Stimulated activated CD4-positive, alpha-beta T cell treated with anti-CD3 and anti-CD28 coated beads, Interleukin-12 subunit alpha, Interleukin-12 subunit beta, amount 100 ng/mL, for 48 hours (primary cell): ENCODE measurements at regions not wholly inside any gene's neighbourhood (a gene's known extent, or its start where the extent isn't known, plus 50 kb on each side); places are given as distances from the start of the nearest gene placed in this dataset.
"Not testable (repeated sequence)": the region's sequence is repeated elsewhere in the genome, so short reads cannot be mapped to it uniquely, and the experiment has no call there.

Source experiments
- DNase-seq, 3 donors: peaks; one replicate each; pipeline ENCODE4 v3.0.0-alpha.2; 2020; ENCODE audit warnings: low read depth in 2 of 3, low spot score in 1 of 3

GRCh38 chr12:24378548-24379407 lies 429.3 kb upstream of the SOX5 start:
- DNase-seq: no peak

- no peak for DNase-seq
Observed at GRCh38 chr12:24374452-24374851, 425.0 kb upstream of the SOX5 start.

DNA sequence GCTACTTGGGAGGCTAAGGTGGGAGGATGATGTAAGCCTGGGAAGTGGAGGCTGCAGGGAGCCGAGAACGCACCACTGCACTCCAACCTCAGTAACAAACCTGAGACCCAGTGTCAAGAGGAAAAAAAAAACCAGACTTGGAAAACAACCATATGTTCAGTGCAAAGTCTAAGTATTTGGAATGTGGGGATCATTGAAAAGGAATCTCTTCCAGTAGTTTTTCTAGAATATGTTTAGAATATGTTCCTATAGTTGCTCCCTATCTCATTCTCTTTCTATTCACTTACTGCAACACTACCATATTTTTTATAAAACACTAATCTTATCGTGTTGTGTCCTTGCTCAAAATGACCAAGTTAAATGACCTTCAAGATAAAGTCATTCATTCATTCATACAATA lies 423.5 kb upstream of the SOX5 start:
- DNase-seq: no peak

DNA sequence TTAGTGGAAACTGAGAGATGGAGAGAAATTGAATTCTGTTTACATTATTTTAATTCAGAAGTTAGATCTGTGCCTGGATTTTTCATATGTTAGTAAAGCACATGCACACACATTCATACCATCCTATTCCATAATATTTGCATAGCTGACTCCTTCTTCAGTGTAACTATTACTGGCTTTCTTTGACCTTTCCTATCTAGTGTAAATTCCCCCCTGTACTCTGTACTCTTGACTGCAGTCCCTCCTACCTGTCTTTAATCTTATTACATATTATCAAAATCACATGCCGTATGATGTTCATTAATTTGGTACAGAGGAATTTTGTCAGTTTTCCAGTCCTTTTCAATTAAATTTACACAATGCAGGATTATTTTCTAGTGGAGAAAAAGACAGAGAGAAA lies 417.0 kb upstream of the SOX5 start:
- DNase-seq: no peak

DNA sequence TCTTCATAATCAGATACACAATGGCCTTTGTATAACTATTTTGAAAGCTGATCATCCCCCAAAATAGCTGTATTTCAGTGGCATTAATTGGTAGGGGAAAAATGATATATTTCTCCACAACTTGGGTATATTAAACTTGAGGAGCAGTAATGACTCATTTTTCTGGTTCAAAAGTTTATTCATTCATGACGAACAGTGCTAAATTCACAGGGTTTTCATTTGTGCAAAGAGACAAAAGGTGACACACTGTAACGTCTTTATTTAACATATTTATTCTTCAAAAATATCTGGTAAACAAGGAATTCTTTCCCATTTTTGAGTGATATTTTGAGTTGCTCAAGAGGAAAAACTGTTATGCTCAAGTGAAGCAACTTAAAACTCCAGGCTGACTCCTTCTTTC lies 415.5 kb upstream of the SOX5 start:
- no peak for DNase-seq

DNA sequence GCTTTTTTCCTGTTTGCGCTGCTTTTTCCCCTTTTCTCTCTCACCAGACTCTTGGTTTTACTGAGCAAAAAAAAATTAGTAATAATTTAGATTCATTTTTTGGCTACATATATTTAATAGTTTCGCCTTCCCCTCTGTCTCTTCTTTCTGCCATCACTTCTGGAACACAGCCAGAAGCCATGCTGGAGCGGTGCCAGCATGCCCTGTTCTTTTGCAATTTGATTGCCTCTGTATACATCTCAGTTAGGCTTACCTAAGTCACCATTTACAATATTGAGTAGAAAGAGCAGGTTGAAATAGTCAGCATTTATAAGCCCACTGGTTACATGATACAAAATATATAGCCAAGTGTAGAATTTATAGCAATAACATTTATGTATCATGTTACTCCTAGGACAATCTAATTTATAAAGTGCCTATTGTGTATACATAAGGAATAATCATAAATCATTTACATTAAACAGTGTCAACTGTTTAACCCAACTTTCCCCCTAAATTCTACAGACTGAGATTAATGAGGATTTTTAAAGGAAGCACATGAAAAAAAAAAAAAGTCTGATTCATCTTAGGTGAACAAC lies 413.8 kb upstream of the SOX5 start:
- DNase-seq: no peak

DNA sequence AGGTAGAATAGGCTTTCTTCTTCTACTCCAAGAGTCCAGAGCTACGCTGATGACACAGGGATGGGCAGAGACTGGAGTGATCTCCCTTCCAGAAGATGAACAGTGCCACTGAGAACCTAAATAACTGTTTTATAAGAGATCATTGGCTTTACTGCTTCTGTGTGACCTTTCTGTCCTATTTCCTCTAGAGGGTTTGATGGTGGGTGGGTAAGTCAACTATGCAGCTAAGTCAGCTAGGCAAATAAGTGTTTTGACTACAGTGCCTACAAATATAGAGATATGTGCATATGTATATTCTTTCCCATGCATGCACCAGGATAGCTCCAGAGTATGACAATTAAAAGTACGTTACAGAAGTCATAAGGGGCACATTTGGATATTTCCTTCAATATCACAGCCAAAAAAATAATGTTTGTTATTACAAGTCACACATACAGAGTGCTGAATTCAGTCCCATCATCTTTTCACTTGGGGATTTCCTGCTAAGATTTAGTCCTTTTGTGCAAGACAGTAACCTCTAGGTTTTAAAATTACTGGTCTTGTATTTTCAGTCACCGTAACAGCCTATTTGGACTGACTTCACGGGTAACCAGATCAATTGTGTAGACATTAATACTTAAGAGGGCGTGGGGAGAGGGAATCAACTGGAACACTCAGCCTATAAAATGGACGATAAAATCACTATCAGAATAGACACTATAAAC lies 412.6 kb upstream of the SOX5 start:
- no peak for DNase-seq

DNA sequence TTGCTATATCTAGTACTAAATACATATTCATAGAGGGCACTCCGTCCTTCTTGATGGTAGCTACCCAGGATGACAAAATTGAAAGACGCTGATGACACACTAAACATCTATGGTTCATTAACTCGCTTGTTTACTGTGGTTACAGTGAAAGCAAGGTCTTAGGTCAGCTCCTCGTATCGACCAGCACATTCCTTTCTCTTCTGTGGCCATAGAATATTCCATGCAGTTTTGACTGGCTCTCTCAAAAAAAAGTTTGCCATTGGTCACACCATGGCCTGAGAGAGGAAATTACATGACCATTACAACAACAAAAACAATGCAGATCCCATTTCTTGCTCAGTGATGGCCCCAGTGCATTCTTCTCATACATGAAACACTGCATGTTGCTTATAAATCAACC lies 411.4 kb upstream of the SOX5 start:
- DNase-seq: no peak

DNA sequence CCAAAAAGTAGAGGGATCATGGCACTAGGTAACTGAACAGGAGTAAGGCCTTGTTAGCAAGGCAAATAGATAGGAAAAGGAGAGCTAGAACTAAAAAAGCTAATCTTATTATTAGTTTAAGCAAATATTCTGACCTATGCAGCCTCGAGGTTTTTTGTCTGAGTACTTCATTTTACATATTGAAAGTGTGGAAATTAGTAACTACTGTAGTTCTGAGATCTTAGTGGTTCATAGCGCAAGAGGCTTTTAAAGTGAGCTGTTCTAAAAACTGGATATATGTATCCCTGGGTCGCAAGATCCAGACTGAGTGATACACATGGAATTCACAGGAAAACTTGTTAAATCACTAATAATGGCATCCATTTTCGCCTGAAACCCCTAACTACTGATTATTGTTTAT lies 411.0 kb upstream of the SOX5 start:
- no peak for DNase-seq

DNA sequence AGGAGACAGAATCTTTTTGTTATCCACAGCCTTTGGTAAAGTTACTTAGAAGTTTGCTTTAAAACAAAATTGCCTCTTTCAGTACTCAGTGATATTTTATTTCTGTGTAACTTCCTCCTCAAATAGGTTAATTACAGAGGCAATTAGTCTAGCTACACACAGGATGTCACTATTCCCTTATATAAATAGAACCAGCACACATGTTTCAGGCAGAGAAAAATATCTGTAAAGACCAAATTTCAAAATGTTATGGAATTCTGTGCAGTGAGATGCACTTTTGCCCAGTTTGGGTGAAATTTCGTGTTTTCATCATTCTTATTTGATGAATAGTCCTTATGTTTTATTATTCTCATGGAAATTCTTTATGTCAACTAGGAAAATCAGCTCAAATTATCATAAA lies 410.6 kb upstream of the SOX5 start:
- no peak for DNase-seq

GRCh38 chr12:24359418-24359817 lies 409.9 kb upstream of the SOX5 start:
- DNase-seq: no peak

DNA sequence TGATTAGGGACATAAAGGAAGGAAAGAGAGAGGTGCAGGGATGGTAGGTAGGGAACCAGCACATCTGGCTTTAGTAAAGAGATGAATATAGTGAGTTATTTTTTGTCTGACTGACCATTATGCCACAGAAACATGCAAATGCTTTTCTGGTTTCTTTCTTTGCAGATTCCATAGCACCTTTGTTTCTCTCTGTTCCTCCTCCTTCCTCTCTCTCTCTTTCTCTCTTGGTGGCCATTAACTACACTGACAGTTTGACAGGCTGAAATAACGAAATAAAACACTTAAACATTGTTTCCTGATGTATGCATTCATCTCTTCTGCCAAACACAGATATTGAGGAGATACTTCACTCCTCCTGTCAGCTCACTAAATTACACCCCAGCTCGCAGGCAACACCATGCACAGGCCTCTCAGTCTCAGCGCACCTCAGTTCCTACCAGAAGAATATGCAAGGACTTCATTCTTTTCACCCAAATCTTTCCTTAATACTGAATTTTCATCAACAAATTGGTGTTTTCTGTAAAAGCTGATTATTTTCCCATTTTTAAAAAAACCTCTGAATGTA lies 406.9 kb upstream of the SOX5 start:
- no peak for DNase-seq

GRCh38 chr12:24352363-24352762 lies 402.9 kb upstream of the SOX5 start:
- DNase-seq: no peak

GRCh38 chr12:24349051-24349799 lies 399.8 kb upstream of the SOX5 start:
- no peak for DNase-seq

- not testable (repeated sequence) for DNase-seq
Observed at GRCh38 chr12:24348180-24348579, 398.7 kb upstream of the SOX5 start.

DNA sequence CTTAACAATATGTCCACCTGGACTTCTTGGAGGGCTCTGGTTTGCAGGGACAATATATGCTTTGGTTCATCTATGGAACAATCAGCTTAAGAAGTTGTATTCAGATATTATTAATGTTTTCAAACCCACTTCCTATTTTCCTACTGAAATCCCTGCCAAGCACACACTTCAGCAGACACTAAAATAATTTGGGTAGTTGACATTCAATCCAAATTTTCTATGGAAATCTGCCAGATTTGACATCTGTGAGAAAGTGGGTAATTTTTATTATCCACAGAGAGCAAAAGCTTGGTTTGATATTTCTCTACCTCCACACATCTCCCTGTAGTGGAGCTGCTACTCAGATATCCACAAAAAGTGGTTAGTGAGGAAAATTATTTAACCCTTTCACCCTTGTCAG lies 378.8 kb upstream of the SOX5 start:
- no peak for DNase-seq

DNA sequence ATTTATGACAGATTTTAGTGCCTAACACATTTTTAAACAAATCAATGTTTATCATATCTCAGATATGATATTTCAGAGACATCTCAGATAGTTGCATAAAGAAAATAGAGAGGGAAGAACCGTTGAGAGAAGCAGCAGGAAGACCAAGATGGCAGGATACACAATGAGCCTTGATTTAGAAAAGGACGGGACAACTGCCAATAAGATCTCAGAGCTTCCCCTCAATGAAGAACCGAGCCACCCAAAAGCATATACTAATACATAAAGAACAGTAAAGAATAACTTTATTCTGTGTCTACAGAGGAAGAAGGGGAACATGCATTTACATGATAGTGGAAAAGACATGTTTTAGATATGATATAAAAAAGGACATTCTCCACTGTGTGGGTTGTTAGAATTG lies 375.9 kb upstream of the SOX5 start:
- DNase-seq: no peak

GRCh38 chr12:24307716-24308335 lies 358.4 kb upstream of the SOX5 start:
- no peak for DNase-seq

DNA sequence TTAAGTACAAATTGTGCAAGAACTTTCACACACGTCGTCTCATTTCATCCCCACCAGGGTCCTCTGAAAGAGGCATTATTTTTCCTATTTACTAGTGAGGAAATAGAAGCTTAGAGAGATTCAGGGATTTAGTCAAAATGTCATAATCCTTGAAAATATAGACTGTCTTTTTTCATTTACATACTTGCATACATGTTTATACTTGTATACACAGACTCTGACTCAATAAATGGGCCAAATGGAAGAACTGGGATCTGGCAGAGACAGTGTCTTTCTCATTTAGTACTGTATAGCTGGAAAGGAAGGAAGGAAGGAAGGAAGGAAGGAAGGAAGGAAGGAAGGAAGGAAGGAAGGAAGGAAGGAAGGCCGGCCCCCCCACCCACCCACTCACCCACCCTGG lies 357.7 kb upstream of the SOX5 start:
- no peak for DNase-seq

DNA sequence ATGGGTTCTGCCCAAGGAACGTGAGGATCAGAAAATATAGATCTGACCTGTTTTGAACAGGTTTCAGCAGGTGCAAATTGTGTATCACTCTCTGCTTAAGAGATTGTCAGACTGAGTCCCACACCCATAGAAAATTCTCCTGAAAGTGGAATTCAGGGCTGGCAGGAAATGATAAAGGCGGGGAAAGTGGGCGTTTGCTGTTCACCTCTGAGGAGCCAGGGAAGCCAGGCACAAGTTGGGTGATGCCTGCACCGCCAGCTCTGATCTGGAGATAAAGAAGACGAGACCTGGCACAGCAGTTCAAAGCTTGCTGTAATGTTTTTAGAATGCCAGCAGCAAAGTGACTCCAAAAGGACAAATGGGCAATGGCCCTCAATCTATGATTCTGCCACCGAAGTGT lies 356.5 kb upstream of the SOX5 start:
- no peak for DNase-seq

- DNase-seq: no peak
Observed at GRCh38 chr12:24304285-24304684, 354.8 kb upstream of the SOX5 start.
